Suprapubic skin (tissue), 4 donors: ENCODE measurements at regions not wholly inside any gene's neighbourhood (a gene's known extent, or its start where the extent isn't known, plus 50 kb on each side); places are given as distances from the start of the nearest gene placed in this dataset.

Source experiments
- DNase-seq, 2 donors: peaks; one replicate each; pipeline ENCODE4 v3.0.0-alpha.2; 2019; ENCODE audit warnings: low spot score in 2 of 2
- H3K27ac ChIP-seq: fragments of 200-600 bp; sonication (generic); one replicate; pipeline ENCODE4 v1.5.1; 2019
- H3K27me3 ChIP-seq: fragments of 200-600 bp; sonication (generic); one replicate; pipeline ENCODE4 v1.5.1; 2019
- H3K36me3 ChIP-seq: fragments of 200-600 bp; sonication (generic); one replicate; pipeline ENCODE4 v1.5.1; 2019
- H3K4me1 ChIP-seq: fragments of 200-600 bp; sonication (generic); one replicate; pipeline ENCODE4 v1.5.1; 2019
- H3K4me3 ChIP-seq: fragments of 200-600 bp; sonication (generic); one replicate; pipeline ENCODE4 v1.5.1; 2019; ENCODE audit warnings: mild to moderate bottlenecking
- H3K9me3 ChIP-seq: fragments of 200-600 bp; sonication (generic); one replicate; pipeline ENCODE4 v1.5.1; 2019
- CTCF ChIP-seq, 2 donors: fragments of 200-600 bp in 1 of 2; fragments of 450-650 bp in 1 of 2; sonication (generic) in 1 of 2; IDR thresholded peaks; one replicate each; pipeline ENCODE4 v1.5.1; 2016 to 2019; ENCODE audit warnings: antibody characterized with exemption in 2 of 2, mild to moderate bottlenecking in 1 of 2, moderate library complexity in 1 of 2
- EP300 ChIP-seq: sonication (generic); formaldehyde crosslinking; IDR thresholded peaks from one replicate; pipeline ENCODE4 v1.6.1; 2017; ENCODE audit warnings: antibody characterized with exemption
- POLR2A ChIP-seq, 2 donors: fragments of 450-650 bp; IDR thresholded peaks; one replicate each; pipeline ENCODE4 v1.6.1; 2017; ENCODE audit warnings: antibody characterized with exemption in 2 of 2, mild to moderate bottlenecking in 2 of 2, moderate library complexity in 2 of 2
- POLR2AphosphoS5 ChIP-seq, 3 donors: sonication (generic); formaldehyde crosslinking; IDR thresholded peaks; one replicate each; pipeline ENCODE4 v1.6.1; 2017; ENCODE audit warnings: antibody characterized with exemption in 3 of 3
- WGBS: methylation state at CpG from one replicate; pipeline ENCODE4 v1.1.5; 2018; 5-methylcytosine and 5-hydroxymethylcytosine counted together

GRCh38 chr5:92976156-92976555, 604.9 kb downstream of the NR2F1-AS1 start:
- peaks cover 4% of the 10 kb centered on the region for H3K9me3 ChIP-seq
- H3K4me3 ChIP-seq: no peak overlapping the region
- WGBS: 92% methylated on average over 1 of the region's 1 CpG
- no peaks in the 10 kb centered on the region for H3K36me3 ChIP-seq
- TF ChIP-seq CTCF (IDR thresholded peaks at IDR 0.05) (no peak), POLR2AphosphoS5 (IDR thresholded peaks at IDR 0.05) (no peak), EP300 (no peak), POLR2A (IDR thresholded peaks at IDR 0.05) (no peak)
- DNase-seq: no peak
- no peaks in the 10 kb centered on the region for H3K4me1 ChIP-seq
- no peak overlapping the region for H3K27ac ChIP-seq
- no peaks in the 10 kb centered on the region for H3K27me3 ChIP-seq

- TF ChIP-seq EP300 (no peak), POLR2A (IDR thresholded peaks at IDR 0.05) (no peak), CTCF (IDR thresholded peaks at IDR 0.05) (no peak), POLR2AphosphoS5 (IDR thresholded peaks at IDR 0.05) (no peak)
- H3K27ac ChIP-seq: no peak overlapping the region
- H3K4me3 ChIP-seq: no peak overlapping the region
- WGBS: 73% methylated on average over 2 of the region's 2 CpGs
- DNase-seq: no peak
- H3K27me3 ChIP-seq: no peaks in the 10 kb centered on the region
- no peaks in the 10 kb centered on the region for H3K36me3 ChIP-seq
- no peaks in the 10 kb centered on the region for H3K9me3 ChIP-seq
- no peaks in the 10 kb centered on the region for H3K4me1 ChIP-seq
These were observed 611.2 kb downstream of the NR2F1-AS1 start for GRCh38 chr5:92969781-92970237.

- no peaks in the 10 kb centered on the region for H3K9me3 ChIP-seq
- H3K36me3 ChIP-seq: no peaks in the 10 kb centered on the region
- 76% methylated on average over 5 of the region's 5 CpGs for WGBS
- TF ChIP-seq CTCF (IDR thresholded peaks at IDR 0.05) (no peak), POLR2AphosphoS5 (IDR thresholded peaks at IDR 0.05) (no peak), POLR2A (IDR thresholded peaks at IDR 0.05) (no peak), EP300 (no peak)
- H3K27ac ChIP-seq: no peak overlapping the region
- no peak for DNase-seq
- no peaks in the 10 kb centered on the region for H3K4me1 ChIP-seq
- no peak overlapping the region for H3K4me3 ChIP-seq
- H3K27me3 ChIP-seq: no peaks in the 10 kb centered on the region
These were observed 611.7 kb downstream of the NR2F1-AS1 start for GRCh38 chr5:92969191-92969780.

- WGBS: 66% methylated on average over 2 of the region's 2 CpGs
These were observed 617.2 kb downstream of the NR2F1-AS1 start for GRCh38 chr5:92963800-92964199.

GRCh38 chr5:92962752-92963151, 618.3 kb downstream of the NR2F1-AS1 start:
- Histone ChIP-seq H3K36me3 (no peaks in the 10 kb centered on the region), H3K9me3 (no peaks in the 10 kb centered on the region), H3K4me1 (no peaks in the 10 kb centered on the region), H3K27me3 (no peaks in the 10 kb centered on the region), H3K4me3 (no peak overlapping the region), H3K27ac (no peak overlapping the region)
- DNase-seq: no peak
- TF ChIP-seq POLR2A (IDR thresholded peaks at IDR 0.05) (no peak), CTCF (IDR thresholded peaks at IDR 0.05) (no peak), POLR2AphosphoS5 (IDR thresholded peaks at IDR 0.05) (no peak), EP300 (no peak)

More at GRCh38 chr5:92963800-92964199, 617.2 kb downstream of the NR2F1-AS1 start:
- TF ChIP-seq POLR2AphosphoS5 (IDR thresholded peaks at IDR 0.05) (no peak), POLR2A (IDR thresholded peaks at IDR 0.05) (no peak)
- no peak for DNase-seq
- no peaks in the 10 kb centered on the region for H3K27me3 ChIP-seq
- H3K27ac ChIP-seq: no peak overlapping the region
- no peaks in the 10 kb centered on the region for H3K36me3 ChIP-seq
- no peaks in the 10 kb centered on the region for H3K9me3 ChIP-seq
- no peak overlapping the region for H3K4me3 ChIP-seq
- no peaks in the 10 kb centered on the region for H3K4me1 ChIP-seq

- no peak overlapping the region for H3K27ac ChIP-seq
- 59% methylated on average over 5 of the region's 5 CpGs for WGBS
- no peak for TF ChIP-seq POLR2AphosphoS5 (IDR thresholded peaks at IDR 0.05)
- TF ChIP-seq POLR2A (IDR thresholded peaks at IDR 0.05): no peak
- no peak for TF ChIP-seq EP300
- no peak for TF ChIP-seq CTCF (IDR thresholded peaks at IDR 0.05)
These were observed 624.1 kb downstream of the NR2F1-AS1 start for GRCh38 chr5:92956886-92957285.

More at GRCh38 chr5:92956886-92957285, 624.1 kb downstream of the NR2F1-AS1 start:
- DNase-seq: no peak
- H3K4me3 ChIP-seq: no peak overlapping the region
- H3K27me3 ChIP-seq: no peaks in the 10 kb centered on the region
- no peaks in the 10 kb centered on the region for H3K9me3 ChIP-seq
- H3K4me1 ChIP-seq: no peaks in the 10 kb centered on the region
- no peaks in the 10 kb centered on the region for H3K36me3 ChIP-seq
